GM19023 (cell line): ENCODE measurements at regions not wholly inside any gene's neighbourhood (a gene's known extent, or its start where the extent isn't known, plus 50 kb on each side); places are given as distances from the start of the nearest gene placed in this dataset.

ENCODE experiments used
- ATAC-seq: cut with Tn5 transposase; IDR thresholded peaks from one replicate; pipeline ENCODE4 v1.9.1; 2021; ENCODE audit warnings: mild to moderate bottlenecking, moderate library complexity; ENCODE audit not compliant: unreplicated experiment

GRCh38 chr2:107595749-107596148 is 230.9 kb upstream of the RGPD4 start:
- ATAC-seq = no peak

- no peak for ATAC-seq
Measured at GRCh38 chr2:107597507-107597906, 229.2 kb upstream of the RGPD4 start.

- ATAC-seq = no peak
Measured at GRCh38 chr2:107602801-107603200, 223.9 kb upstream of the RGPD4 start.

GRCh38 chr2:107607054-107607453 is 219.6 kb upstream of the RGPD4 start:
- ATAC-seq = no peak

- no peak for ATAC-seq
Measured at GRCh38 chr2:107607473-107607872, 219.2 kb upstream of the RGPD4 start.

GRCh38 chr2:107615039-107615438 is 211.7 kb upstream of the RGPD4 start:
- no peak for ATAC-seq

GRCh38 chr2:107618769-107619168 is 207.9 kb upstream of the RGPD4 start:
- ATAC-seq = no peak

GRCh38 chr2:107621186-107622165 is 205.2 kb upstream of the RGPD4 start:
- ATAC-seq = no peak

- no peak for ATAC-seq
Measured at GRCh38 chr2:107622741-107623310, 203.9 kb upstream of the RGPD4 start.

- ATAC-seq = no peak
Measured at GRCh38 chr2:107625982-107626381, 200.7 kb upstream of the RGPD4 start.

GRCh38 chr2:107627164-107627563 is 199.5 kb upstream of the RGPD4 start:
- no peak for ATAC-seq

GRCh38 chr2:107627926-107628325 is 198.8 kb upstream of the RGPD4 start:
- ATAC-seq = no peak

GRCh38 chr2:107633580-107634147 is 193.0 kb upstream of the RGPD4 start:
- ATAC-seq = no peak

GRCh38 chr2:107634172-107634571 is 192.5 kb upstream of the RGPD4 start:
- ATAC-seq = no peak

- ATAC-seq = no peak
Measured at GRCh38 chr2:107635883-107636282, 190.8 kb upstream of the RGPD4 start.

- no peak for ATAC-seq
Measured at GRCh38 chr2:107645586-107645985, 181.1 kb upstream of the RGPD4 start.

GRCh38 chr2:107648781-107649404 is 177.8 kb upstream of the RGPD4 start:
- ATAC-seq = no peak

GRCh38 chr2:107657049-107657448 is 169.6 kb upstream of the RGPD4 start:
- no peak for ATAC-seq

GRCh38 chr2:107663632-107664031 is 163.1 kb upstream of the RGPD4 start:
- no peak for ATAC-seq

- ATAC-seq = no peak
Measured at GRCh38 chr2:107669335-107669734, 157.4 kb upstream of the RGPD4 start.

GRCh38 chr2:107681936-107682335 is 144.8 kb upstream of the RGPD4 start:
- no peak for ATAC-seq
